Stimulated activated CD4-positive, alpha-beta T cell treated with anti-CD3 and anti-CD28 coated beads, Interleukin-15, amount 100 ng/mL, for 1 hour (primary cell): ENCODE measurements at regions not wholly inside any gene's neighbourhood (a gene's known extent, or its start where the extent isn't known, plus 50 kb on each side); places are given as distances from the start of the nearest gene placed in this dataset.

ENCODE experiments used
- DNase-seq, 2 donors: peaks; one replicate each; pipeline ENCODE4 v3.0.0-alpha.2; 2020; ENCODE audit warnings: low read depth in 1 of 2, low spot score in 1 of 2

GRCh38 chr1:168867941-168868634 lies 139.1 kb upstream of the DPT start:
- no peak for DNase-seq

- no peak for DNase-seq
These were observed 142.5 kb upstream of the DPT start for GRCh38 chr1:168871531-168871930.

- no peak for DNase-seq
These were observed 146.8 kb upstream of the DPT start for GRCh38 chr1:168875831-168876230.

GRCh38 chr1:168876830-168877229 lies 147.8 kb upstream of the DPT start:
- DNase-seq: no peak

GRCh38 chr1:168879896-168880734 lies 151.1 kb upstream of the DPT start:
- DNase-seq: no peak

- DNase-seq: no peak
These were observed 152.8 kb upstream of the DPT start for GRCh38 chr1:168881656-168882260.

GRCh38 chr1:168887381-168887780 lies 158.4 kb upstream of the DPT start:
- DNase-seq: no peak

- DNase-seq: no peak
These were observed 159.4 kb upstream of the DPT start for GRCh38 chr1:168888418-168888817.

- no peak for DNase-seq
These were observed 163.9 kb upstream of the DPT start for GRCh38 chr1:168892931-168893330.

GRCh38 chr1:168893359-168893801 lies 164.4 kb upstream of the DPT start:
- DNase-seq: no peak

GRCh38 chr1:168894397-168894903 lies 165.4 kb upstream of the DPT start:
- no peak for DNase-seq

GRCh38 chr1:168897249-168897648 lies 168.2 kb upstream of the DPT start:
- DNase-seq: no peak

- DNase-seq: no peak
These were observed 174.3 kb upstream of the DPT start for GRCh38 chr1:168903237-168903830.

GRCh38 chr1:168905633-168906032 lies 176.6 kb upstream of the DPT start:
- no peak for DNase-seq

GRCh38 chr1:168906367-168906766 lies 177.4 kb upstream of the DPT start:
- no peak for DNase-seq

GRCh38 chr1:168907053-168907452 lies 178.0 kb upstream of the DPT start:
- no peak for DNase-seq

- DNase-seq: no peak
These were observed 178.9 kb upstream of the DPT start for GRCh38 chr1:168907786-168908348.

GRCh38 chr1:168910403-168910802 lies 181.4 kb upstream of the DPT start:
- no peak for DNase-seq

GRCh38 chr1:168911370-168911769 lies 182.4 kb upstream of the DPT start:
- DNase-seq: no peak

GRCh38 chr1:168913711-168914463 lies 184.9 kb upstream of the DPT start:
- no peak for DNase-seq
